GM12878 (cell line): ENCODE measurements at regions not wholly inside any gene's neighbourhood (a gene's known extent, or its start where the extent isn't known, plus 50 kb on each side); places are given as distances from the start of the nearest gene placed in this dataset.

ENCODE experiments used
- ATAC-seq: fragments of 200-7000 bp; cut with Tn5 transposase; 3 replicates; pipeline ENCODE4 v1.9.1; 2020; ENCODE audit warnings: mild to moderate bottlenecking, moderate library complexity
- BruUV-seq: library from RNA; stranded (reverse); fragments of 400-500 nt; replicated peaks from 2 replicates; lab custom pipeline; 2021; lab: Mats Ljungman, UMichigan
- CTCF ChIA-PET: fragments of 300-600 bp; sonication (Branson Sonifier 250); formaldehyde crosslinking; extraction: SDS; loops from one replicate; lab custom pipeline; 2021; ENCODE audit warnings: inconsistent platforms; lab: Yijun Ruan, JAX
- POLR2A ChIA-PET: fragments of 350-600 bp; formaldehyde crosslinking; extraction: SDS; loops from one replicate; lab custom pipeline; 2021; ENCODE audit warnings: inconsistent platforms; lab: Charles Lee
- RAD21 ChIA-PET: fragments of 300-600 bp; sonication (Branson Sonifier 250); formaldehyde crosslinking; loops from one replicate; lab custom pipeline; 2023; ENCODE audit warnings: antibody characterized with exemption; ENCODE audit not compliant: unreplicated experiment; lab: Charles Lee
- SMC1A ChIA-PET: fragments of 300-600 bp; sonication (Branson Sonifier 250); formaldehyde crosslinking; loops from one replicate; lab custom pipeline; 2023; ENCODE audit not compliant: unreplicated experiment, uncharacterized antibody; lab: Charles Lee
- DNase-seq: peaks from one replicate; pipeline ENCODE4 v3.0.0-alpha.2; 2011; ENCODE audit warnings: low read depth, low spot score
- FAIRE-seq: peaks from 3 replicates; lab custom pipeline; 2011; peaks lifted over from hg19 to GRCh38; lab: Jason Lieb, UNC
- H2AFZ ChIP-seq: 2 replicates; pipeline ENCODE4 v1.6.0; 2011; ENCODE audit warnings: low read depth, low read length, control low read depth; ENCODE audit not compliant: control insufficient read depth
- H3K27ac ChIP-seq: 2 replicates; pipeline ENCODE4 v1.5.1; 2011; ENCODE audit warnings: control low read depth; ENCODE audit not compliant: control insufficient read depth, insufficient read depth
- H3K27me3 ChIP-seq, 2 experiments: replicated peaks in 1 of 2; 2 replicates each; pipeline versions ENCODE4 v1.6.0 to v1.6.1; 2011; ENCODE audit warnings: low read length in 1 of 2; ENCODE audit not compliant: control insufficient read depth in 2 of 2, insufficient read depth in 2 of 2
- H3K36me3 ChIP-seq, 2 experiments: 2 replicates each; pipeline ENCODE4 v1.5.1; 2011; ENCODE audit warnings: low read length in 1 of 2; ENCODE audit not compliant: control insufficient read depth in 2 of 2, insufficient read depth in 2 of 2
- H3K4me1 ChIP-seq: 2 replicates; pipeline ENCODE4 v1.6.1; 2011; ENCODE audit warnings: mild to moderate bottlenecking, low read length, moderate library complexity, mixed read lengths; ENCODE audit not compliant: control insufficient read depth, insufficient read depth
- H3K4me2 ChIP-seq: 2 replicates; pipeline ENCODE4 v1.6.0; 2011; ENCODE audit warnings: control low read depth; ENCODE audit not compliant: control insufficient read depth, insufficient read depth
- H3K4me3 ChIP-seq: fragments of 200-600 bp; sonication (generic); 2 replicates; pipeline ENCODE4 v1.5.1; 2016
- H3K79me2 ChIP-seq: 2 replicates; pipeline ENCODE4 v1.6.0; 2011; ENCODE audit warnings: low read length; ENCODE audit not compliant: control insufficient read depth, insufficient read depth
- H3K9ac ChIP-seq: 2 replicates; pipeline ENCODE4 v1.8.0; 2011; ENCODE audit warnings: low read length, control low read depth, mixed read lengths; ENCODE audit not compliant: control insufficient read depth, insufficient read depth
- H3K9me3 ChIP-seq: replicated peaks from 3 replicates; pipeline ENCODE4 v1.5.1; 2011; ENCODE audit warnings: mild to moderate bottlenecking, low read length; ENCODE audit not compliant: control insufficient read depth, insufficient read depth
- H4K20me1 ChIP-seq: 2 replicates; pipeline ENCODE4 v1.6.0; 2011; ENCODE audit not compliant: control insufficient read depth, insufficient read depth
- CBX3 ChIP-seq: fragments of 200-600 bp; sonication (generic); IDR thresholded peaks from 2 replicates; pipeline ENCODE4 v1.6.1; 2016; ENCODE audit warnings: low read depth, borderline replicate concordance
- CBX5 ChIP-seq: sonication (generic); IDR thresholded peaks from 2 replicates; pipeline ENCODE4 v1.6.1; 2016; ENCODE audit warnings: low read depth, moderate library complexity, mild to moderate bottlenecking, inconsistent platforms
- CREM ChIP-seq: IDR thresholded peaks from 2 replicates; pipeline ENCODE4 v1.6.1; 2014; ENCODE audit warnings: antibody characterized with exemption, low read depth
- EP300 ChIP-seq, 2 experiments: fragments of 150-350 bp in 1 of 2; IDR thresholded peaks; 2 replicates each; pipeline ENCODE4 v1.6.1; 2011 to 2012; ENCODE audit warnings: low read depth in 2 of 2, low read length in 2 of 2, borderline replicate concordance in 1 of 2, improper control_type of control experiment in 1 of 2, inconsistent platforms in 1 of 2; ENCODE audit not compliant: control insufficient read depth in 1 of 2
- FOXK2 ChIP-seq: fragments of 450-650 bp; IDR thresholded peaks from 2 replicates; pipeline ENCODE4 v1.6.1; 2017; ENCODE audit warnings: mild to moderate bottlenecking, moderate library complexity
- FOXM1 ChIP-seq: IDR thresholded peaks from 2 replicates; pipeline ENCODE4 v1.6.1; 2012; ENCODE audit warnings: low read depth, mild to moderate bottlenecking, inconsistent platforms, low read length, moderate library complexity
- KLF5 ChIP-seq: fragments of 450-650 bp; IDR thresholded peaks from 2 replicates; pipeline ENCODE4 v1.6.1; 2014; ENCODE audit warnings: mild to moderate bottlenecking; ENCODE audit not compliant: partially characterized antibody
- MXI1 ChIP-seq: fragments of 150-350 bp; IDR thresholded peaks from 2 replicates; pipeline ENCODE4 v1.6.1; 2011; ENCODE audit warnings: low read depth, mild to moderate bottlenecking, inconsistent platforms, low read length, improper control_type of control experiment
- MYC ChIP-seq: IDR thresholded peaks from 2 replicates; pipeline ENCODE4 v1.6.1; 2011; ENCODE audit warnings: mild to moderate bottlenecking, low read length, moderate library complexity, inconsistent platforms; ENCODE audit not compliant: insufficient read depth, insufficient replicate concordance, insufficient read length, severe bottlenecking
- NFYA ChIP-seq: IDR thresholded peaks from 2 replicates; pipeline ENCODE4 v1.6.1; 2011; ENCODE audit warnings: low read depth, mild to moderate bottlenecking, low read length, improper control_type of control experiment, borderline replicate concordance
- PAX5 ChIP-seq: IDR thresholded peaks from 2 replicates; pipeline ENCODE4 v1.6.1; 2011; ENCODE audit warnings: low read depth, low read length, borderline replicate concordance
- SPI1 ChIP-seq: IDR thresholded peaks from 2 replicates; pipeline ENCODE4 v1.6.1; 2011; ENCODE audit warnings: low read depth, mild to moderate bottlenecking, low read length, moderate library complexity, borderline replicate concordance; ENCODE audit not compliant: insufficient read depth
- TCF12 ChIP-seq: IDR thresholded peaks from 2 replicates; pipeline ENCODE4 v1.6.1; 2011; ENCODE audit warnings: low read depth, mild to moderate bottlenecking, low read length
- ZNF622 ChIP-seq: fragments of 450-650 bp; IDR thresholded peaks from 2 replicates; pipeline ENCODE4 v1.6.1; 2017; ENCODE audit warnings: mild to moderate bottlenecking, inconsistent platforms
- WGBS: methylation state at CpG from one replicate; pipeline ENCODE4 v1.1.6; 2016; ENCODE audit warnings: low lambda C conversion rate; ENCODE audit not compliant: insufficient replicate concordance, insufficient coverage; ENCODE audit errors: missing lambda C conversion rate; 5-methylcytosine and 5-hydroxymethylcytosine counted together
- in situ Hi-C: fragments of 300-500 bp; cut with MboI; formaldehyde crosslinking; loops from 9 replicates; pipeline ENCODE4 v1.14.3; 2018; ENCODE audit warnings: mixed read lengths
- intact Hi-C: fragments of 100-400 bp; cut with micrococcal nuclease; formaldehyde crosslinking; loops from one replicate; pipeline ENCODE4 v1.14.2; 2022; ENCODE audit not compliant: unreplicated experiment
- TF ChIP-seq, protein P1 (sequence below): fragments of 450-650 bp; IDR thresholded peaks from 2 replicates; pipeline ENCODE4 v1.6.1; 2016; ENCODE audit warnings: mild to moderate bottlenecking
- TF ChIP-seq, protein P2 (sequence below): fragments of 450-650 bp; IDR thresholded peaks from 2 replicates; pipeline ENCODE4 v1.6.1; 2017; ENCODE audit warnings: mild to moderate bottlenecking, low read depth, inconsistent platforms; ENCODE audit not compliant: poor library complexity, severe bottlenecking

- no peaks in the 10 kb centered on the region for H4K20me1 ChIP-seq
- H3K9ac ChIP-seq: no peak overlapping the region
- H3K4me1 ChIP-seq: no peaks in the 10 kb centered on the region
- H3K27ac ChIP-seq: no peak overlapping the region
- peaks cover 0 to 3% of the 10 kb centered on the region in 2 experiments; a peak in 2 of 4 replicates for H3K27me3 ChIP-seq
- ATAC-seq: no peak
- H3K36me3 ChIP-seq: no peaks in the 10 kb centered on the region
- in situ Hi-C loops: no loop called here
- POLR2A ChIA-PET: interaction anchor here (0.7 kb wide), 2 partner anchors 55 to 122 kb away, joined by 3 read pairs; no protein-coding TSS in a partner anchor
- CTCF ChIA-PET: no interaction called here
- intact Hi-C loops: no loop called here
- FAIRE-seq: no peak
- H3K4me3 ChIP-seq: no peak overlapping the region
- DNase-seq: no peak
- 31% methylated on average over 6 of the region's 7 CpGs for WGBS
- H3K79me2 ChIP-seq: no peaks in the 10 kb centered on the region
- SMC1A ChIA-PET: no interaction called here
- H3K4me2 ChIP-seq: no peak overlapping the region
- RAD21 ChIA-PET: no interaction called here
- H2AFZ ChIP-seq: no peak overlapping the region
- no TSS peak for BruUV-seq
- TF ChIP-seq, protein P1, sequence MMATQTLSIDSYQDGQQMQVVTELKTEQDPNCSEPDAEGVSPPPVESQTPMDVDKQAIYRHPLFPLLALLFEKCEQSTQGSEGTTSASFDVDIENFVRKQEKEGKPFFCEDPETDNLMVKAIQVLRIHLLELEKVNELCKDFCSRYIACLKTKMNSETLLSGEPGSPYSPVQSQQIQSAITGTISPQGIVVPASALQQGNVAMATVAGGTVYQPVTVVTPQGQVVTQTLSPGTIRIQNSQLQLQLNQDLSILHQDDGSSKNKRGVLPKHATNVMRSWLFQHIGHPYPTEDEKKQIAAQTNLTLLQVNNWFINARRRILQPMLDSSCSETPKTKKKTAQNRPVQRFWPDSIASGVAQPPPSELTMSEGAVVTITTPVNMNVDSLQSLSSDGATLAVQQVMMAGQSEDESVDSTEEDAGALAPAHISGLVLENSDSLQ: no peak
- TF ChIP-seq PAX5 (no peak), CREM (no peak), CBX3 (no peak)
- TF ChIP-seq, all 136 proteins: peak for 0
- no peaks in the 10 kb centered on the region for H3K9me3 ChIP-seq
Measured at GRCh38 chr2:216320852-216321251, 51.4 kb downstream of the MARCHF4 start.

GRCh38 chr2:216319771-216320170 is 52.5 kb downstream of the MARCHF4 start:
- peaks cover 0 to 3% of the 10 kb centered on the region in 2 experiments; a peak in 2 of 4 replicates for H3K27me3 ChIP-seq
- no peaks in the 10 kb centered on the region for H3K36me3 ChIP-seq
- no peak overlapping the region for H3K4me3 ChIP-seq
- ATAC-seq: no peak
- SMC1A ChIA-PET: no interaction called here
- intact Hi-C loops: no loop called here
- no peaks in the 10 kb centered on the region for H3K4me1 ChIP-seq
- 25% methylated on average over 2 of the region's 2 CpGs for WGBS
- CTCF ChIA-PET: no interaction called here
- H3K27ac ChIP-seq: no peak overlapping the region
- FAIRE-seq: no peak
- POLR2A ChIA-PET: no interaction called here
- H3K79me2 ChIP-seq: no peaks in the 10 kb centered on the region
- H3K9me3 ChIP-seq: no peaks in the 10 kb centered on the region
- BruUV-seq: no TSS peak
- H4K20me1 ChIP-seq: no peaks in the 10 kb centered on the region
- in situ Hi-C loops: no loop called here
- RAD21 ChIA-PET: no interaction called here
- H3K9ac ChIP-seq: no peak overlapping the region
- H3K4me2 ChIP-seq: no peak overlapping the region
- DNase-seq: no peak
- no peak overlapping the region for H2AFZ ChIP-seq
- TF ChIP-seq KLF5 (no peak), MXI1 (no peak), FOXM1 (no peak), SPI1 (no peak), ZNF622 (no peak), TCF12 (no peak), MYC (no peak), CBX5 (no peak), FOXK2 (no peak), EP300 (IDR thresholded peaks at IDR 0.05; ENCODE audit: borderline replicate concordance in 1 of 2, control insufficient read depth in 1 of 2, low read depth in 2 of 2, low read length in 2 of 2) (no peak), NFYA (no peak)
- TF ChIP-seq, protein P2, sequence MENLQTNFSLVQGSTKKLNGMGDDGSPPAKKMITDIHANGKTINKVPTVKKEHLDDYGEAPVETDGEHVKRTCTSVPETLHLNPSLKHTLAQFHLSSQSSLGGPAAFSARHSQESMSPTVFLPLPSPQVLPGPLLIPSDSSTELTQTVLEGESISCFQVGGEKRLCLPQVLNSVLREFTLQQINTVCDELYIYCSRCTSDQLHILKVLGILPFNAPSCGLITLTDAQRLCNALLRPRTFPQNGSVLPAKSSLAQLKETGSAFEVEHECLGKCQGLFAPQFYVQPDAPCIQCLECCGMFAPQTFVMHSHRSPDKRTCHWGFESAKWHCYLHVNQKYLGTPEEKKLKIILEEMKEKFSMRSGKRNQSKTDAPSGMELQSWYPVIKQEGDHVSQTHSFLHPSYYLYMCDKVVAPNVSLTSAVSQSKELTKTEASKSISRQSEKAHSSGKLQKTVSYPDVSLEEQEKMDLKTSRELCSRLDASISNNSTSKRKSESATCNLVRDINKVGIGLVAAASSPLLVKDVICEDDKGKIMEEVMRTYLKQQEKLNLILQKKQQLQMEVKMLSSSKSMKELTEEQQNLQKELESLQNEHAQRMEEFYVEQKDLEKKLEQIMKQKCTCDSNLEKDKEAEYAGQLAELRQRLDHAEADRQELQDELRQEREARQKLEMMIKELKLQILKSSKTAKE: no peak
